ENCODE measurements at regions not wholly inside any gene's neighbourhood (a gene's known extent, or its start where the extent isn't known, plus 50 kb on each side); places are given as distances from the start of the nearest gene placed in this dataset.

DNA sequence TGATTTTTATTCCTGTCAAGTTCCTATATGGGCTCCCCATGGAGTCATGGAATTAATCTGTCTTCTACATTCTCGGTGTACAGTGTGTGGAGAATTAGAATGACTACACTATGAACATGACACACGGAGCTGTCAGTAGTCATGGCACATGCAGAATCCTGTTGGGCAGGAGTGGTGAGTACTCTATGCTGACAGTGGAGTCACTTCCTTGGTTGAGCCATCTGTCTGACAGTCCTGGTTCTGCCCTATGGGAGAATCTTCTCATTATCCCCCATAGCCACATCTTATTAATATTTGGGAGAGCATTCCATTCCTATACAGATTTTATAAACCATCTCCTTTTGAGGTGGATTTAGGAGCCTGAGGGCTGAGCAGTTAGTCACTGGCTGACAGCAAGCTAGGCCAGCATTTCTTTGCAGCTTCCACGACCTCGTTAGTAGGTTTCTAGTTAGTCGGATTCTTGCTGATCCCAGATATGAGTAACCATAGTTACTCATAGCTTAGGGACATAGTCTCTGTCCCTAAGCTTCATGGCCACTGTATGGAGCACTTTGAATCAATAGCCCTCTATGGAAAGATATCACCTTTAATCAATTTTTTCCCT lies 90.6 kb downstream of the MDH1 start:
- TF ChIP-seq, protein P1, sequence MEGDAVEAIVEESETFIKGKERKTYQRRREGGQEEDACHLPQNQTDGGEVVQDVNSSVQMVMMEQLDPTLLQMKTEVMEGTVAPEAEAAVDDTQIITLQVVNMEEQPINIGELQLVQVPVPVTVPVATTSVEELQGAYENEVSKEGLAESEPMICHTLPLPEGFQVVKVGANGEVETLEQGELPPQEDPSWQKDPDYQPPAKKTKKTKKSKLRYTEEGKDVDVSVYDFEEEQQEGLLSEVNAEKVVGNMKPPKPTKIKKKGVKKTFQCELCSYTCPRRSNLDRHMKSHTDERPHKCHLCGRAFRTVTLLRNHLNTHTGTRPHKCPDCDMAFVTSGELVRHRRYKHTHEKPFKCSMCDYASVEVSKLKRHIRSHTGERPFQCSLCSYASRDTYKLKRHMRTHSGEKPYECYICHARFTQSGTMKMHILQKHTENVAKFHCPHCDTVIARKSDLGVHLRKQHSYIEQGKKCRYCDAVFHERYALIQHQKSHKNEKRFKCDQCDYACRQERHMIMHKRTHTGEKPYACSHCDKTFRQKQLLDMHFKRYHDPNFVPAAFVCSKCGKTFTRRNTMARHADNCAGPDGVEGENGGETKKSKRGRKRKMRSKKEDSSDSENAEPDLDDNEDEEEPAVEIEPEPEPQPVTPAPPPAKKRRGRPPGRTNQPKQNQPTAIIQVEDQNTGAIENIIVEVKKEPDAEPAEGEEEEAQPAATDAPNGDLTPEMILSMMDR (conservative IDR thresholded peaks at IDR 0.05) = no peak
- no peak for TF ChIP-seq ZFX (IDR thresholded peaks at IDR 0.05)

Data from C4-2B (cell line).